ENCODE measurements at regions not wholly inside any gene's neighbourhood (a gene's known extent, or its start where the extent isn't known, plus 50 kb on each side); places are given as distances from the start of the nearest gene placed in this dataset.
"Not testable (repeated sequence)": the region's sequence is repeated elsewhere in the genome, so short reads cannot be mapped to it uniquely, and the experiment has no call there.

- no peaks in the 10 kb centered on the region for H3K4me1 ChIP-seq
- H3K4me1 Mint-ChIP-seq, result no peaks in the 10 kb centered on the region
- no peak overlapping the region for H3K4me3 ChIP-seq
- H2AFZ ChIP-seq (replicated peaks), result no peak overlapping the region
- no peaks in the 10 kb centered on the region for H3K36me3 Mint-ChIP-seq
- no peak overlapping the region for H3K9ac ChIP-seq
- H3K27ac Mint-ChIP-seq, result no peak overlapping the region
- H3F3A ChIP-seq (ENCODE audit: low read depth), result no peaks in the 10 kb centered on the region
- no peaks in the 10 kb centered on the region for H3K27me3 ChIP-seq
- H4K20me1 ChIP-seq (ENCODE audit: low read depth), result no peaks in the 10 kb centered on the region
- no peak for DNase-seq (ENCODE audit: low spot score)
- no peaks in the 10 kb centered on the region for H3K27me3 Mint-ChIP-seq (ENCODE audit: insufficient read depth, low read depth)
- no peak overlapping the region for H3K27ac ChIP-seq
- no peaks in the 10 kb centered on the region for H3K36me3 ChIP-seq
- no peaks in the 10 kb centered on the region for H3K9me3 ChIP-seq (ENCODE audit: low read depth)
- no peak overlapping the region for H3K4me3 Mint-ChIP-seq
- H3K4me2 ChIP-seq, result no peak overlapping the region
- TF ChIP-seq EZH2phosphoT487 (IDR thresholded peaks at IDR 0.05), result no peak
- peaks cover 9% of the 10 kb centered on the region for H3K9me3 Mint-ChIP-seq
- H3K79me2 ChIP-seq (ENCODE audit: low read depth), result no peaks in the 10 kb centered on the region
Observed at GRCh38 chr4:165556383-165556782, 177.6 kb downstream of the CPE start.

- no peak for TF ChIP-seq EZH2phosphoT487 (IDR thresholded peaks at IDR 0.05)
- TF ChIP-seq EZH2 (IDR thresholded peaks at IDR 0.05), result no peak
- no peak for TF ChIP-seq CTCF (IDR thresholded peaks at IDR 0.05)
- H3K9me3 Mint-ChIP-seq, result peaks cover 19% of the 10 kb centered on the region
Observed at GRCh38 chr4:165560941-165561340, 182.1 kb downstream of the CPE start.

GRCh38 chr4:165563851-165564250, 185.0 kb downstream of the CPE start:
- H3K79me2 ChIP-seq (ENCODE audit: low read depth), result no peaks in the 10 kb centered on the region
- no peak overlapping the region for H3K27ac Mint-ChIP-seq
- no peak overlapping the region for H3K9ac ChIP-seq
- H3K4me3 Mint-ChIP-seq, result no peak overlapping the region
- DNase-seq (ENCODE audit: low spot score), result no peak
- H4K20me1 ChIP-seq (ENCODE audit: low read depth), result no peaks in the 10 kb centered on the region
- no peaks in the 10 kb centered on the region for H3F3A ChIP-seq (ENCODE audit: low read depth)
- no peak overlapping the region for H3K4me3 ChIP-seq
- peaks cover 19% of the 10 kb centered on the region for H3K9me3 Mint-ChIP-seq
- H3K27ac ChIP-seq, result no peak overlapping the region
- H3K27me3 ChIP-seq, result no peaks in the 10 kb centered on the region
- peaks cover 4% of the 10 kb centered on the region for H3K27me3 Mint-ChIP-seq (ENCODE audit: insufficient read depth, low read depth)
- no peaks in the 10 kb centered on the region for H3K36me3 Mint-ChIP-seq
- no peaks in the 10 kb centered on the region for H3K36me3 ChIP-seq
- no peak overlapping the region for H3K4me2 ChIP-seq
- no peak overlapping the region for H2AFZ ChIP-seq (replicated peaks)
- TF ChIP-seq EZH2phosphoT487 (IDR thresholded peaks at IDR 0.05), result no peak
- TF ChIP-seq CTCF (IDR thresholded peaks at IDR 0.05), result no peak
- TF ChIP-seq EZH2 (IDR thresholded peaks at IDR 0.05), result no peak
- no peaks in the 10 kb centered on the region for H3K4me1 Mint-ChIP-seq
- no peaks in the 10 kb centered on the region for H3K9me3 ChIP-seq (ENCODE audit: low read depth)
- H3K4me1 ChIP-seq, result no peaks in the 10 kb centered on the region

More at GRCh38 chr4:165560941-165561340, 182.1 kb downstream of the CPE start:
- H3K9me3 ChIP-seq (ENCODE audit: low read depth), result no peaks in the 10 kb centered on the region
- H3K27ac ChIP-seq, result no peak overlapping the region
- Mint-ChIP-seq H3K36me3 (no peaks in the 10 kb centered on the region), H3K27ac (no peak overlapping the region), H3K27me3 (ENCODE audit: insufficient read depth, low read depth) (peaks cover 4% of the 10 kb centered on the region), H3K4me3 (no peak overlapping the region), H3K4me1 (no peaks in the 10 kb centered on the region)
- H3K4me3 ChIP-seq, result no peak overlapping the region
- H4K20me1 ChIP-seq (ENCODE audit: low read depth), result no peaks in the 10 kb centered on the region
- H3K4me1 ChIP-seq, result no peaks in the 10 kb centered on the region
- H2AFZ ChIP-seq (replicated peaks), result no peak overlapping the region
- no peaks in the 10 kb centered on the region for H3F3A ChIP-seq (ENCODE audit: low read depth)
- H3K27me3 ChIP-seq, result no peaks in the 10 kb centered on the region
- H3K79me2 ChIP-seq (ENCODE audit: low read depth), result no peaks in the 10 kb centered on the region
- no peak overlapping the region for H3K9ac ChIP-seq
- H3K36me3 ChIP-seq, result no peaks in the 10 kb centered on the region
- DNase-seq (ENCODE audit: low spot score), result no peak
- H3K4me2 ChIP-seq, result no peak overlapping the region

GRCh38 chr4:165569031-165569430, 190.2 kb downstream of the CPE start:
- H3K4me2 ChIP-seq, result no peak overlapping the region
- H3F3A ChIP-seq (ENCODE audit: low read depth), result no peaks in the 10 kb centered on the region
- DNase-seq (ENCODE audit: low spot score), result no peak
- no peaks in the 10 kb centered on the region for H3K36me3 ChIP-seq
- H3K9me3 Mint-ChIP-seq, result no peaks in the 10 kb centered on the region
- no peaks in the 10 kb centered on the region for H4K20me1 ChIP-seq (ENCODE audit: low read depth)
- no peak overlapping the region for H3K9ac ChIP-seq
- no peak overlapping the region for H3K27ac ChIP-seq
- H3K4me3 Mint-ChIP-seq, result no peak overlapping the region
- no peaks in the 10 kb centered on the region for H3K79me2 ChIP-seq (ENCODE audit: low read depth)
- H2AFZ ChIP-seq (replicated peaks), result no peak overlapping the region
- H3K4me1 ChIP-seq, result no peaks in the 10 kb centered on the region
- no peaks in the 10 kb centered on the region for H3K9me3 ChIP-seq (ENCODE audit: low read depth)
- H3K36me3 Mint-ChIP-seq, result no peaks in the 10 kb centered on the region
- no peak for TF ChIP-seq CTCF (IDR thresholded peaks at IDR 0.05)
- TF ChIP-seq EZH2phosphoT487 (IDR thresholded peaks at IDR 0.05), result no peak
- TF ChIP-seq EZH2 (IDR thresholded peaks at IDR 0.05), result no peak
- H3K4me1 Mint-ChIP-seq, result no peaks in the 10 kb centered on the region
- no peaks in the 10 kb centered on the region for H3K27me3 Mint-ChIP-seq (ENCODE audit: insufficient read depth, low read depth)
- no peak overlapping the region for H3K4me3 ChIP-seq
- H3K27ac Mint-ChIP-seq, result no peak overlapping the region
- no peaks in the 10 kb centered on the region for H3K27me3 ChIP-seq

DNA sequence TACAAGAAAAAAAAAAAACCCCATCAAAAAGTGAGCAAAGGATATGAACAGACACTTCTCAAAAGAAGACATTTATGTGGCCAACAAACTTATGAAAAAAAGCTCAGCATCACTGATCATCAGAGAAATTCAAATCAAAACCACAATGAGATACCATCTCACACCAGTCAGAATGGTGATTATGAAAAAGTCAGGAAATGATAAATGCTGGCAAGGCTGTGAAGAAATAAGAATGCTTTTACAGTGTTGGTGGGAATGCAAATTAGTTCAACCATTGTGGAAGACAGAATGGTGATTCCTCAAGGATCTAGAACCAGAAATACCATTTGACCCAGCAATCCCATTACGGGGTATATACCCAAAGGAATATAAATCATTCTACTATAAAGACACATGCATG, 192.7 kb downstream of the CPE start:
- not testable (repeated sequence) for H3K4me3 Mint-ChIP-seq; H3K9ac ChIP-seq; H3F3A ChIP-seq (ENCODE audit: low read depth); H2AFZ ChIP-seq (replicated peaks); H3K79me2 ChIP-seq (ENCODE audit: low read depth); H3K4me3 ChIP-seq; H3K27ac Mint-ChIP-seq; H3K9me3 ChIP-seq (ENCODE audit: low read depth); DNase-seq (ENCODE audit: low spot score); H3K36me3 ChIP-seq; H3K27me3 Mint-ChIP-seq (ENCODE audit: insufficient read depth, low read depth); H3K4me1 Mint-ChIP-seq; H3K27me3 ChIP-seq; H3K27ac ChIP-seq; H3K4me1 ChIP-seq; H3K36me3 Mint-ChIP-seq; H4K20me1 ChIP-seq (ENCODE audit: low read depth); H3K9me3 Mint-ChIP-seq; H3K4me2 ChIP-seq
